H9 (cell line): ENCODE measurements at regions not wholly inside any gene's neighbourhood (a gene's known extent, or its start where the extent isn't known, plus 50 kb on each side); places are given as distances from the start of the nearest gene placed in this dataset.

ENCODE experiments used
- DNase-seq: peaks from one replicate; pipeline ENCODE4 v3.0.0-alpha.2; 2017
- H2AFZ ChIP-seq: one replicate; pipeline ENCODE4 v1.6.1; 2013; ENCODE audit warnings: mild to moderate bottlenecking, low read length, control low read depth, moderate library complexity
- H2AK5ac ChIP-seq: 2 replicates; pipeline ENCODE4 v1.6.1; 2013; ENCODE audit warnings: low read length, control low read depth, mixed read lengths; ENCODE audit not compliant: insufficient read length
- H2BK120ac ChIP-seq: one replicate; pipeline ENCODE4 v1.6.1; 2013; ENCODE audit warnings: low read depth, mild to moderate bottlenecking, low read length, control low read depth, inconsistent platforms; ENCODE audit not compliant: poor library complexity, severe bottlenecking
- H2BK12ac ChIP-seq: 2 replicates; pipeline ENCODE4 v1.6.1; 2013; ENCODE audit warnings: low read length, control low read depth, mixed read lengths, low read depth; ENCODE audit not compliant: insufficient read length
- H2BK15ac ChIP-seq: 2 replicates; pipeline ENCODE4 v1.6.1; 2013; ENCODE audit warnings: low read depth, low read length, control low read depth
- H2BK20ac ChIP-seq: one replicate; pipeline ENCODE4 v1.6.1; 2013; ENCODE audit warnings: low read depth, mild to moderate bottlenecking, low read length, control low read depth, inconsistent platforms; ENCODE audit not compliant: poor library complexity, severe bottlenecking
- H2BK5ac ChIP-seq: 2 replicates; pipeline ENCODE4 v1.6.1; 2013; ENCODE audit warnings: low read length, control low read depth, mixed read lengths; ENCODE audit not compliant: insufficient read length
- H3K14ac ChIP-seq: 2 replicates; pipeline ENCODE4 v1.6.1; 2013; ENCODE audit warnings: low read length, control low read depth; ENCODE audit not compliant: insufficient read depth
- H3K18ac ChIP-seq: 2 replicates; pipeline ENCODE4 v1.6.1; 2013; ENCODE audit warnings: low read depth, mild to moderate bottlenecking, mixed read lengths, low read length, control low read depth; ENCODE audit not compliant: insufficient read length
- H3K23ac ChIP-seq: 2 replicates; pipeline ENCODE4 v1.6.1; 2013; ENCODE audit warnings: low read length, control low read depth, mixed read lengths, low read depth; ENCODE audit not compliant: insufficient read length
- H3K23me2 ChIP-seq: 2 replicates; pipeline ENCODE4 v1.6.1; 2013; ENCODE audit warnings: low read depth, mild to moderate bottlenecking, mixed read lengths, low read length, control low read depth; ENCODE audit not compliant: insufficient read length, poor library complexity, severe bottlenecking
- H3K27ac ChIP-seq: 2 replicates; pipeline ENCODE4 v1.5.1; 2013; ENCODE audit warnings: low read length, control low read depth, mixed read lengths, low read depth; ENCODE audit not compliant: insufficient read length
- H3K27me3 ChIP-seq: 2 replicates; pipeline ENCODE4 v1.6.1; 2013; ENCODE audit warnings: low read length, control low read depth, inconsistent platforms; ENCODE audit not compliant: insufficient read depth
- H3K4ac ChIP-seq: 2 replicates; pipeline ENCODE4 v1.6.1; 2013; ENCODE audit warnings: low read depth, mild to moderate bottlenecking, control low read depth, inconsistent platforms, low read length, moderate library complexity
- H3K4me1 ChIP-seq: 2 replicates; pipeline ENCODE4 v1.6.1; 2013; ENCODE audit warnings: low read length, control low read depth, inconsistent platforms; ENCODE audit not compliant: insufficient read depth
- H3K4me2 ChIP-seq: 2 replicates; pipeline ENCODE4 v1.6.1; 2013; ENCODE audit warnings: low read length, control low read depth, mixed read lengths; ENCODE audit not compliant: insufficient read length, insufficient read depth
- H3K56ac ChIP-seq: 2 replicates; pipeline ENCODE4 v1.6.1; 2013; ENCODE audit warnings: low read depth, mild to moderate bottlenecking, mixed read lengths, low read length, control low read depth; ENCODE audit not compliant: insufficient read length
- H3K79me1 ChIP-seq: 2 replicates; pipeline ENCODE4 v1.6.1; 2013; ENCODE audit warnings: low read depth, mild to moderate bottlenecking, moderate library complexity, low read length, control low read depth, inconsistent platforms; ENCODE audit not compliant: insufficient read depth, poor library complexity, severe bottlenecking
- H3K79me2 ChIP-seq: 2 replicates; pipeline ENCODE4 v1.6.1; 2013; ENCODE audit warnings: low read length, control low read depth, inconsistent platforms; ENCODE audit not compliant: insufficient read depth
- H3K9ac ChIP-seq: 2 replicates; pipeline ENCODE4 v1.6.1; 2013; ENCODE audit warnings: low read length, control low read depth, mixed read lengths; ENCODE audit not compliant: insufficient read length; ENCODE audit errors: extremely low read depth
- H3K9me3 ChIP-seq: one replicate; pipeline ENCODE4 v1.6.1; 2013; ENCODE audit warnings: low read depth, low read length, inconsistent platforms; ENCODE audit not compliant: control insufficient read depth
- H3T11ph ChIP-seq: one replicate; pipeline ENCODE4 v1.6.1; 2013; ENCODE audit warnings: mild to moderate bottlenecking, low read length, control low read depth, inconsistent platforms
- H4K20me1 ChIP-seq: one replicate; pipeline ENCODE4 v1.6.1; 2013; ENCODE audit not compliant: control insufficient read depth, insufficient read length, insufficient read depth
- H4K5ac ChIP-seq: 2 replicates; pipeline ENCODE4 v1.6.1; 2013; ENCODE audit warnings: low read depth, mild to moderate bottlenecking, mixed read lengths, low read length, control low read depth; ENCODE audit not compliant: insufficient read length
- H4K8ac ChIP-seq: replicated peaks from 2 replicates; pipeline ENCODE4 v1.6.1; 2013; ENCODE audit warnings: low read length, control low read depth, mixed read lengths, low read depth; ENCODE audit not compliant: insufficient read length
- H4K91ac ChIP-seq: 2 replicates; pipeline ENCODE4 v1.6.1; 2013; ENCODE audit warnings: low read depth, mild to moderate bottlenecking, moderate library complexity, mixed read lengths, low read length, control low read depth; ENCODE audit not compliant: insufficient read length
- H3K27ac Mint-ChIP-seq, 3 experiments: 2 replicates in 2 of 3; 3 replicates in 1 of 3; pipeline ENCODE4 v1.8.0; 2020 to 2021; ENCODE audit warnings: mixed read lengths in 3 of 3, mild to moderate bottlenecking in 1 of 3, moderate library complexity in 1 of 3
- H3K27me3 Mint-ChIP-seq: 2 replicates; pipeline ENCODE4 v1.8.0; 2021; ENCODE audit warnings: low read depth, mild to moderate bottlenecking, moderate library complexity, mixed read lengths
- H3K36me3 Mint-ChIP-seq, 3 experiments: 2 replicates in 2 of 3; 3 replicates in 1 of 3; pipeline ENCODE4 v1.8.0; 2020 to 2021; ENCODE audit warnings: low read depth in 3 of 3, mixed read lengths in 3 of 3; ENCODE audit not compliant: insufficient read depth in 1 of 3
- H3K4me1 Mint-ChIP-seq, 2 experiments: 2 replicates each; pipeline ENCODE4 v1.8.0; 2020; ENCODE audit warnings: mixed read lengths in 2 of 2
- H3K4me3 Mint-ChIP-seq, 2 experiments: 2 replicates in 1 of 2; 3 replicates in 1 of 2; pipeline ENCODE4 v1.8.0; 2020 to 2021; ENCODE audit warnings: mild to moderate bottlenecking in 2 of 2, mixed read lengths in 2 of 2, moderate library complexity in 1 of 2
- H3K9me3 Mint-ChIP-seq, 2 experiments: 2 replicates in 1 of 2; 3 replicates in 1 of 2; pipeline ENCODE4 v1.8.0; 2020; ENCODE audit warnings: mild to moderate bottlenecking in 2 of 2, mixed read lengths in 2 of 2, moderate library complexity in 1 of 2
- CTCF ChIP-seq: fragments of 200-600 bp; sonication (generic); conservative IDR thresholded peaks from 3 replicates; pipeline ENCODE4 v1.8.0; 2021; ENCODE audit warnings: antibody characterized with exemption, mild to moderate bottlenecking
- WGBS: extraction: QIAGEN DNeasy Blood & Tissue Kit; methylation state at CpG from one replicate; pipeline ENCODE4 v1.1.7; 2013; ENCODE audit warnings: missing lambda C conversion rate, low lambda C conversion rate, mixed read lengths; ENCODE audit not compliant: insufficient read length; ENCODE audit errors: extremely low coverage; 5-methylcytosine and 5-hydroxymethylcytosine counted together

- Histone ChIP-seq H4K5ac (no peak overlapping the region), H3K23me2 (no peaks in the 10 kb centered on the region), H3K23ac (no peak overlapping the region), H3K4ac (no peak overlapping the region), H3K4me1 (no peaks in the 10 kb centered on the region), H3K56ac (no peak overlapping the region), H3K14ac (no peak overlapping the region), H3K27ac (no peak overlapping the region), H4K20me1 (no peaks in the 10 kb centered on the region), H2BK20ac (no peak overlapping the region), H2BK120ac (no peak overlapping the region), H2AFZ (no peak overlapping the region), H4K91ac (no peak overlapping the region), H3K4me2 (no peak overlapping the region), H2BK5ac (no peak overlapping the region), H2BK12ac (no peak overlapping the region), H3K27me3 (no peaks in the 10 kb centered on the region), H4K8ac (no peak overlapping the region), H3K79me2 (no peaks in the 10 kb centered on the region), H3K18ac (no peak overlapping the region), H2BK15ac (no peak overlapping the region), H3K9ac (no peak overlapping the region), H3T11ph (no peak overlapping the region), H2AK5ac (no peak overlapping the region), H3K9me3 (no peaks in the 10 kb centered on the region), H3K79me1 (no peaks in the 10 kb centered on the region)
- H3K27me3 Mint-ChIP-seq = no peaks in the 10 kb centered on the region
- no peaks in the 10 kb centered on the region for H3K36me3 Mint-ChIP-seq
- DNase-seq = no peak
- H3K4me3 Mint-ChIP-seq = no peak overlapping the region
- peaks cover 7 to 9% of the 10 kb centered on the region in 2 experiments; a peak in 3 of 4 replicates for H3K4me1 Mint-ChIP-seq
- no CpG with 5 or more reads among the region's 2 CpGs for WGBS
- TF ChIP-seq CTCF = no peak
- H3K9me3 Mint-ChIP-seq = no peaks in the 10 kb centered on the region
- H3K27ac Mint-ChIP-seq = no peak overlapping the region; a peak in 1 of 7 replicates
Observed at GRCh38 chr5:129174480-129174879, 79.9 kb downstream of the ISOC1 start.
